GM23338 (cell line): ENCODE measurements at regions not wholly inside any gene's neighbourhood (a gene's known extent, or its start where the extent isn't known, plus 50 kb on each side); places are given as distances from the start of the nearest gene placed in this dataset.

Experiments
- CREB1 ChIP-seq: fragments of 250-450 bp; sonication (Bioruptor Pico); IDR thresholded peaks from 2 replicates; pipeline ENCODE4 v1.5.0; 2020; ENCODE audit warnings: low read depth, mild to moderate bottlenecking, moderate library complexity
- EZH2 ChIP-seq: fragments of 200-600 bp; sonication (generic); IDR thresholded peaks from one replicate; pipeline ENCODE4 v1.8.0; 2017; ENCODE audit warnings: antibody characterized with exemption, mild to moderate bottlenecking, low read depth; ENCODE audit not compliant: unreplicated experiment
- EZH2phosphoT487 ChIP-seq: fragments of 200-600 bp; sonication (generic); IDR thresholded peaks from one replicate; pipeline ENCODE4 v1.8.1; 2018; ENCODE audit warnings: antibody characterized with exemption; ENCODE audit not compliant: unreplicated experiment
- JUNB ChIP-seq: IDR thresholded peaks from one replicate; pipeline ENCODE4 v1.6.1; 2016; ENCODE audit warnings: antibody characterized with exemption; ENCODE audit not compliant: unreplicated experiment
- NANOG ChIP-seq: IDR thresholded peaks from 2 replicates; pipeline ENCODE4 v1.6.1; 2016; ENCODE audit warnings: antibody characterized with exemption, borderline replicate concordance
- POLR2AphosphoS5 ChIP-seq: IDR thresholded peaks from 2 replicates; pipeline ENCODE4 v1.6.1; 2016; ENCODE audit warnings: antibody characterized with exemption, low read depth
- STAT1 ChIP-seq: IDR thresholded peaks from one replicate; pipeline ENCODE4 v1.6.1; 2016; ENCODE audit warnings: antibody characterized with exemption; ENCODE audit not compliant: unreplicated experiment
- ZNF114 ChIP-seq: fragments of 250-450 bp; sonication (Bioruptor Pico); IDR thresholded peaks from 2 replicates; pipeline ENCODE4 v1.5.0; 2020; ENCODE audit warnings: mild to moderate bottlenecking, moderate library complexity
- ZNF331 ChIP-seq: fragments of 250-450 bp; sonication (Bioruptor Pico); IDR thresholded peaks from 2 replicates; pipeline ENCODE4 v1.5.0; 2020; ENCODE audit warnings: low read depth, mild to moderate bottlenecking, moderate library complexity
- TF ChIP-seq, protein P1 (sequence below), 2 experiments: fragments of 200-600 bp in 1 of 2; sonication (generic) in 1 of 2; conservative IDR thresholded peaks; 2 replicates each; pipeline versions ENCODE4 v1.5.1 to v1.6.1; 2016 to 2017; ENCODE audit warnings: antibody characterized with exemption in 2 of 2, low read depth in 2 of 2, mild to moderate bottlenecking in 2 of 2, moderate library complexity in 1 of 2
- TF ChIP-seq, protein P2 (sequence below): IDR thresholded peaks from one replicate; pipeline ENCODE4 v1.6.1; 2018; ENCODE audit warnings: antibody characterized with exemption; ENCODE audit not compliant: unreplicated experiment
- TF ChIP-seq, protein P3 (sequence below): IDR thresholded peaks from 2 replicates; pipeline ENCODE4 v1.6.1; 2016; ENCODE audit warnings: antibody characterized with exemption

DNA sequence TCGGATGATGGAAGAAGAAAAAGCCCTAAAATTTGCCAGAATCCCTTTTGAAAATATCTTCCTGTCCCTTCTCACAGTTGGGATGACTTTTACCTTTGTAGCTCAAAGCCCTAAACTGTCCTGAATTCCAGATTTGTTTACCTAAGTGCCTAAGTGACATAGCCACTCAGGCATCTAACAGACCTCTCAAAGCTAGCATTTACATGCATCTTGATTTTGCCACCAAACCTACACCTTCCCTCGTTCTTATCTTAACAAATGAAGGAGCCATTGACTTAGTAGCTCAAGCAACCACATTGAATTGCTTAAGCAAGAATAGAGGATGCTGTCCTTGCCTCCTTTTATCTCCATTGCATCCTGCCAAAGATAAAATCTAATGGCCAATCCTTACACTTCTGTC is 198.4 kb upstream of the NTM start:
- TF ChIP-seq EZH2phosphoT487 (no peak), EZH2 (no peak), POLR2AphosphoS5 (no peak), CREB1 (CRISPR knock-in tag) (no peak), ZNF114 (no peak), JUNB (no peak), NANOG (no peak), ZNF331 (CRISPR knock-in tag) (no peak), STAT1 (no peak)
- TF ChIP-seq, protein P1, sequence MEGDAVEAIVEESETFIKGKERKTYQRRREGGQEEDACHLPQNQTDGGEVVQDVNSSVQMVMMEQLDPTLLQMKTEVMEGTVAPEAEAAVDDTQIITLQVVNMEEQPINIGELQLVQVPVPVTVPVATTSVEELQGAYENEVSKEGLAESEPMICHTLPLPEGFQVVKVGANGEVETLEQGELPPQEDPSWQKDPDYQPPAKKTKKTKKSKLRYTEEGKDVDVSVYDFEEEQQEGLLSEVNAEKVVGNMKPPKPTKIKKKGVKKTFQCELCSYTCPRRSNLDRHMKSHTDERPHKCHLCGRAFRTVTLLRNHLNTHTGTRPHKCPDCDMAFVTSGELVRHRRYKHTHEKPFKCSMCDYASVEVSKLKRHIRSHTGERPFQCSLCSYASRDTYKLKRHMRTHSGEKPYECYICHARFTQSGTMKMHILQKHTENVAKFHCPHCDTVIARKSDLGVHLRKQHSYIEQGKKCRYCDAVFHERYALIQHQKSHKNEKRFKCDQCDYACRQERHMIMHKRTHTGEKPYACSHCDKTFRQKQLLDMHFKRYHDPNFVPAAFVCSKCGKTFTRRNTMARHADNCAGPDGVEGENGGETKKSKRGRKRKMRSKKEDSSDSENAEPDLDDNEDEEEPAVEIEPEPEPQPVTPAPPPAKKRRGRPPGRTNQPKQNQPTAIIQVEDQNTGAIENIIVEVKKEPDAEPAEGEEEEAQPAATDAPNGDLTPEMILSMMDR (conservative IDR thresholded peaks at IDR 0.05; ENCODE audit: low read depth in 2 of 2) = no peak
- TF ChIP-seq, protein P2, sequence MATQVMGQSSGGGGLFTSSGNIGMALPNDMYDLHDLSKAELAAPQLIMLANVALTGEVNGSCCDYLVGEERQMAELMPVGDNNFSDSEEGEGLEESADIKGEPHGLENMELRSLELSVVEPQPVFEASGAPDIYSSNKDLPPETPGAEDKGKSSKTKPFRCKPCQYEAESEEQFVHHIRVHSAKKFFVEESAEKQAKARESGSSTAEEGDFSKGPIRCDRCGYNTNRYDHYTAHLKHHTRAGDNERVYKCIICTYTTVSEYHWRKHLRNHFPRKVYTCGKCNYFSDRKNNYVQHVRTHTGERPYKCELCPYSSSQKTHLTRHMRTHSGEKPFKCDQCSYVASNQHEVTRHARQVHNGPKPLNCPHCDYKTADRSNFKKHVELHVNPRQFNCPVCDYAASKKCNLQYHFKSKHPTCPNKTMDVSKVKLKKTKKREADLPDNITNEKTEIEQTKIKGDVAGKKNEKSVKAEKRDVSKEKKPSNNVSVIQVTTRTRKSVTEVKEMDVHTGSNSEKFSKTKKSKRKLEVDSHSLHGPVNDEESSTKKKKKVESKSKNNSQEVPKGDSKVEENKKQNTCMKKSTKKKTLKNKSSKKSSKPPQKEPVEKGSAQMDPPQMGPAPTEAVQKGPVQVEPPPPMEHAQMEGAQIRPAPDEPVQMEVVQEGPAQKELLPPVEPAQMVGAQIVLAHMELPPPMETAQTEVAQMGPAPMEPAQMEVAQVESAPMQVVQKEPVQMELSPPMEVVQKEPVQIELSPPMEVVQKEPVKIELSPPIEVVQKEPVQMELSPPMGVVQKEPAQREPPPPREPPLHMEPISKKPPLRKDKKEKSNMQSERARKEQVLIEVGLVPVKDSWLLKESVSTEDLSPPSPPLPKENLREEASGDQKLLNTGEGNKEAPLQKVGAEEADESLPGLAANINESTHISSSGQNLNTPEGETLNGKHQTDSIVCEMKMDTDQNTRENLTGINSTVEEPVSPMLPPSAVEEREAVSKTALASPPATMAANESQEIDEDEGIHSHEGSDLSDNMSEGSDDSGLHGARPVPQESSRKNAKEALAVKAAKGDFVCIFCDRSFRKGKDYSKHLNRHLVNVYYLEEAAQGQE = no peak
- TF ChIP-seq, protein P3, sequence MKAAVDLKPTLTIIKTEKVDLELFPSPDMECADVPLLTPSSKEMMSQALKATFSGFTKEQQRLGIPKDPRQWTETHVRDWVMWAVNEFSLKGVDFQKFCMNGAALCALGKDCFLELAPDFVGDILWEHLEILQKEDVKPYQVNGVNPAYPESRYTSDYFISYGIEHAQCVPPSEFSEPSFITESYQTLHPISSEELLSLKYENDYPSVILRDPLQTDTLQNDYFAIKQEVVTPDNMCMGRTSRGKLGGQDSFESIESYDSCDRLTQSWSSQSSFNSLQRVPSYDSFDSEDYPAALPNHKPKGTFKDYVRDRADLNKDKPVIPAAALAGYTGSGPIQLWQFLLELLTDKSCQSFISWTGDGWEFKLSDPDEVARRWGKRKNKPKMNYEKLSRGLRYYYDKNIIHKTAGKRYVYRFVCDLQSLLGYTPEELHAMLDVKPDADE = no peak
